Ammon's horn (tissue), 1 donor: ENCODE measurements at regions not wholly inside any gene's neighbourhood (a gene's known extent, or its start where the extent isn't known, plus 50 kb on each side); places are given as distances from the start of the nearest gene placed in this dataset.
"Not testable (repeated sequence)": the region's sequence is repeated elsewhere in the genome, so short reads cannot be mapped to it uniquely, and the experiment has no call there.

Experiments
- DNase-seq: peaks from one replicate; pipeline ENCODE4 v3.0.0-alpha.2; 2016; ENCODE audit warnings: low spot score

DNA sequence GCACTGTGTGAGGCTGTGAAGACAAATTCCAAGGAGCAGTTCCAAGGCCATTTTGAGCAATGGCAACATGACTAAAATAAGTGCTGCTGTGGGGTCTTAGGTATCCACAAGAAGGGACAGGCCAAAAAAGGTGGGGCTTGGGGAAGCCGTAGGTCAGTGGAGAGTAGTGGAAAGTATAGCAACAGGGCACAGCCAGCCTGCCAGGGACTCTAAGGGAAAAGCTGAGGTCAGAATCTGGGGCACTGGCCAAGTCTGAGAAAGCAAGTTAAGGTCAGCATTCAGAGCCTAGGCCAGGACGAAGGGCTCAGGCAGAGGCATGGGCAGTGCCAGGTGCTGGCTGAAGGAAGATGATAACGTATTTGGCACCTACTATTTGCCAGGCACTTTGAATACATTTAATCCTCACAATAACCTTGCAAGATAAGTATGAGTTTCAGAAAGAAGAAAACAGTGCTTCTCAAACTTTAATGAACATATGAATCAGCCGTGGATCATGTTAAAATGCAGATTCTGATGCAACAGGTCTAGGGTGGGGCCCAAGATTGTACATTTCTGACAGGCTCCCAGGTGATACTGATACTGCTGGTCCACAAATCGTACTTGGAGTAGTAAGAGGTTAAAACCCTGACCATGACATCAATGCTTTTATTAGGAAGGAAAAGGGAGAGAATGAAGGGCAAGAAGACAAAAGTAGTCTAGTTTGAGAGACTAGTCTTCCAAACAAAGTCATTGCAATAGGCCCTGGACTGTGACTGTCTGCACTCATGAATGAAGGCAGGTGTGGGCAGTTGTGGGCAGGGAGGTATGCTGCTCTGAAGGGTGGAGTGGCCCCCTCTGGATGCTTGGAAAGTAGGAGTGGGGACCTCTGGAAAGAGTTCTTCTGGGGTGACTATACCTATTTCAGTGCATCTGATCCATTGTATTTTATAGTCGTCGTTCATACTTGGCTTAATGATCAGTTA, 106.3 kb upstream of the ANKRD28 start:
- no peak for DNase-seq

DNA sequence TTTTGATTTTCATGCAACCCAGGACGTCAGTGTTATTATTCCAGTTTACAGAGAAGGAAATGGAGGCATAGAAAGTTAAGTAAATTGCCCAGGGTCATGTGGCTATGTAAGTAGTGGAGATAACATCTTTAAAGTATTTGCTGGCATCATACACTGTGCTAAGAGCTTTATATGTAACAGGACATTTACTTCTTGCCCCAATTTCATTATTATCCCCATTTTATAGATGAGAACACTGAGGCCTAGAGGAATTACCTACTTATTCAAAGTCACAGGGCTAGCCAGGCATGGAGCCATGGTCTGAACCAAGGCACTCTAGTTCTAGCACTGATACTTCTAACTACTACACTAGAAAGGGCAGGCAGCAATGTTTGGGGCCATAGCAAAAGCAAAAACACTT, 107.3 kb upstream of the ANKRD28 start:
- DNase-seq: no peak

- not testable (repeated sequence) for DNase-seq
These were observed 109.6 kb upstream of the ANKRD28 start for GRCh38 chr3:15907403-15907802.

GRCh38 chr3:15918988-15919387, 121.2 kb upstream of the ANKRD28 start:
- DNase-seq: no peak

DNA sequence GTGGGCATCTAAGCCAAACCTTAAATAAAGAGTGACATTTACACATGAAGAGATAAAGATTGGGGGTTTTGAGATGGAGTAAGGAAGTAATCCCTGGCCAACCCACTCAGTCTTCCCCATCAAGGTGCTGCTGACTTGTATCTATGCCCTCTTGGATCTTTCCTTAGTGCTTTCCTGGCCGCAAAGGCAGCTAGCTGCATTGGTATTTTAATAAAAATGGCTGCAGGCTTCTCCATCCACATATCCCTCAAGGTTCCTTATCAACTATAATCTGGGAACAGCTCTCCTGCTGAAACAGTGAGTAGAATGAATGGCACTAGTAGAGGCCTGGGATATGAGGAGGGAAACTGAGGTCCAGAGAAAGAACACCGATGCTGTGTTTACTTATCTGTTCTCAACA, 122.2 kb upstream of the ANKRD28 start:
- no peak for DNase-seq

DNA sequence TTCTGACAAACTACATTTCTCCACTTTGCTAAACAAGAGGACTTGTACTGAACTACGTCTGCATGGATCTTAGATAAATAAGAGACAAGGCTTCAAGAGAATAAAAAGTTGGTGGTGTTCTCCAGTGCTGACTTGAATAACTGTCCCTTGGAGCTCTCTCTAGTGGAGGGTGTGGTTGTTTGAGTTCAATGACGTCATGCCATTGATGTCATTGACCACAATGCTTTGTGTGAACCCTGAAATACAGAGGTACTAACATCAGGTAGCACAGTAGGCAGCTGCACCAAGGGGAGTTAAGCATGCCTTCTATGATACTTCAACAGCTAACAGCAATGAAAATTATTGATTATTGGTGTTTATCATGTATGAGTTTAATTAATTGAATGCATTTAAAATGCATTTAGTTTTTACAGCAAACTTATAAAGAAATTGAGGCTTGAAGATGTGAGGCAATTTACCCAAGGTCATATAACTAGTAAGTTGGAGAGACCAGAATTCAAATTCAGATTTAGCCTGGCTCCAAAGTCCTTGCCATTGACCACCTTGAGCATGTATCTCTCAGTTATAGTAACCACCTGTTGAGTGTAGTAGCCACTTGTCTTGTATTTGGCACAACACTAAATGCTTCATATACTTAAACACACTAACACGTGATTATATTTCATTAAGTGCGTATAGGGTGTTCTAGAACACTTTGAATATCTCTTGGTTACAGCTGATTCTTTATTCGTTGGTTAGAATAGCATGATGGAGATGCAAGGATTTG, 126.0 kb upstream of the ANKRD28 start:
- DNase-seq: no peak

GRCh38 chr3:15924914-15925313, 127.1 kb upstream of the ANKRD28 start:
- no peak for DNase-seq

DNA sequence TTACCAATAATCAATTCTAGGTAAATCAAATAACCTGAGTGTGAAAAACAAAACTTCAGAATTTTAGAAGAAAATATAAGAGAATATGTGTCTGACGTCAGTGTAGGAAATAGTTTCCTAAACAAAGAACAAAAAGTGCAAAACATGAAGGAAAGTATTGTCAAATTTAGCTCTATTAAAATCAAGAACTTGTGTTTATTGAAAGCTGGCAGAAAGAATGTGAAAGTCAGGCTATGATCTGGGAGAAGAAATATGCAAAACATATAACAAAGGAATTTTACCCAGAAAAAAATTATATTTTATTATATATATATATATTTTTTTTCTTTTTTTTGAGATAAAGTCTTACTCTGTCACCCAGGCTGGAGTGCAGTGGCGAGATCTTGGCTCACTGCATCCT, 129.1 kb upstream of the ANKRD28 start:
- no peak for DNase-seq

DNA sequence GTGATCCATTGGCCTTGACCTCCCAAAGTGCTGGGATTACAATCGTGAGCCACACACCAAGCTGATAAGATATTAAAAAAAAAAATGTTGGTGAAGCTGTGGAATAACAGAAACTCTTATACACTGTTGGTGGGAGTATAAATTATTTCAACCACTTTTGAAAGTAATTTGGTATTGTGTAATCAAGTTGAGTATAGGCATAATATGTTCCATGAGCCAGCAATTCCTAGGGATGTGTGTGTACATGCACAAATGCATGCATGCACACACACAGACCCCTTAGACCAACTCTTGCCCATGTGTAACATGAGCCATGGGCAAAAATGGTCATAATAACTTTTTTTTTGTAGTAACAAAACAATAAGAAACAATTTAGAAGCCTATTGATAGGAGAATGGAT, 130.2 kb upstream of the ANKRD28 start:
- no peak for DNase-seq

GRCh38 chr3:15929944-15930571, 132.3 kb upstream of the ANKRD28 start:
- no peak for DNase-seq

- no peak for DNase-seq
These were observed 134.8 kb upstream of the ANKRD28 start for GRCh38 chr3:15932348-15933300.

GRCh38 chr3:15933439-15934139, 135.8 kb upstream of the ANKRD28 start:
- DNase-seq: peak; percentile 65

DNA sequence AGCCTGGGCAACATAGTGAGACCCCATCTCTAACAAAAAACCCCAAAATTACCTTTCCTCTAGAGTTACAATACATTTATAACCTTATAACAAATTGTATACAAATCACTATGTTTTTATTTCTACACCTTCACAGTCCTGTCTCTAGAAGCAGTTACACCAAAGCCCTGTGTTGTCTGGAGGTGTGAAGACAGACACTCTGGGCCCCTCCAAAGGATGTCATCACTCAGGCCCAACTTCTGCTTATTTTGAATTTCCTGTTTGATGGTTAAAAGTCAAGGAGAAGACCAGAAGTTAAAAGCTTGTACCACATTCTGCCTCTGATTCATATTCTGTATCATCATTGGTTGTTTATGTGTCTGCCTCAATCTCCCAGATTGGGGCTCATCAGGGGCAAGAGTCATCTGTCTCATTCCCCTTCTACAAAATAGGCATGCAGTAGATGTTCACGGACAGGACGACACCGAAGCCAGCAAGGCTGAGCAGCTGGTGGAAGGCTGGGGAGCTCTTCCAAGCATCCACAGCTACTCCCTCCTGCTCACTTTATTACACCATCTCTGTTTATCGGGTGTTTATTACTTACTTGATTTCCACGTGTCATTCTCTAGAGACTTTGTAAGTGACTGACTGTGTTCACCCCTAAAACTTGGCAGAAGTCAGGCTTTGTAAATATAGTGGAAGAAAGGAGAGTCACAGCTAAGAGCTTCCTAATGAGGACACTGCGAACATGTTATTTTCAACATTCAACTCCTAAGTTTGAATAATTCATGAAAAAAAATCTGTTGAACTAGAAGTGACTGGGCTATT, 136.8 kb upstream of the ANKRD28 start:
- DNase-seq: no peak

DNA sequence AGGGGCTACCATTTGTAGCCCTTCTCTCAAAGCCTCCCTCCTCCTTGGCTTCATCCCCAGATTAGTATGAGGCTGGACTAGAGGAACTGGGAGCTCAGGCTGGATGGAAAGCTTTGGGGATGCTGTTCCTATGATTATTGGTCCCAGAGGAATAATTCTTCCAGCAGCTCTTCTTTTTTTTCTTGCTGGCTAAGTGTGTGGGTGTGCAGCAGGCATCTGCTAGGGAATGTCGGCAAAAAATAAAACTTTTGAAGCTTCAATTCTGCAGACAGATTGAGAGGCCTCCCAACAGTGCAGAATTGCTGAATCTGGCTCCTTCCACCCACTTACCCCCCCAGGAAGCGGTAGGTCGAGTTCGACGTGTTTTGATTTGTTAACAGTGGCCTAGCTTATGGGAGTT, 138.5 kb upstream of the ANKRD28 start:
- no peak for DNase-seq

DNA sequence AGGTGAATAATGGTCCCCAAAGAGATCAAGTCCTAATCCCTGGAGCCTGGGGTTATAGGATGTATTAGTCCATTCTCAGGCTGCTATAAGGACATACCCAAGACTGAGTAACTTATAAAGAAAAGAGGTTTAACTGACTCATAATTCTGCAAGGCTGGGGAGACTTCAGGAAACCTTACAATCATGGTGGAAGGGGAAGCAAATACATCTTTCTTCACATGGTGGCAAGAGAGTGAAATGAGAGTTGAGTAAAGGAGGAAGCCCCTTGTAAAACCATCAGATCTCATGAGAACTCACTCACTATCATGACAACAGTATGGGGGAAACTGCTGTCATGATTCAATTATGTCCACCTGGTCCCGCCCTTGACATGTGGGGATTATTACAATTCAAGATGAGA, 142.9 kb upstream of the ANKRD28 start:
- DNase-seq: no peak

- DNase-seq: not testable (repeated sequence)
These were observed 143.7 kb upstream of the ANKRD28 start for GRCh38 chr3:15941457-15941856.

- DNase-seq: no peak
These were observed 144.2 kb upstream of the ANKRD28 start for GRCh38 chr3:15941958-15942357.

GRCh38 chr3:15942462-15942861, 144.7 kb upstream of the ANKRD28 start:
- DNase-seq: no peak

DNA sequence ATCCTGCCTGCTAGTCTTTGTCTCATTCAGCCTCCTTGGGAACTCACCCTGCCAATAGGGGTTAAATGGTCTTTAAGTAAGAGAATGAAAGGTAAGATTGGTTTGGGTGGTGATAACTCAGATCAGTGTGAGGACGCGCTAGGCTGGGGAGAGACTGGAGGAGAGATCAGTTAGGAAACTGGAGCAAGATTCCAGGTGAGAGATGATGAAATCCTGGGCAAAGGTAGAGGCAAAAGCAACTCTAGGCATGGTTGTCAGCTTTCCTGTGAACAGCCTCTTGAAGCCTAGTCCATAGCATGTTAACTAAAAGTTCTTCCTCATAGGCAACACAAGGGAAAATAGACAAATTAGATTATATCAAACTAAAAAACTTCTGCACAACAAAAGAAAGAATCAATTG, 145.2 kb upstream of the ANKRD28 start:
- no peak for DNase-seq

DNA sequence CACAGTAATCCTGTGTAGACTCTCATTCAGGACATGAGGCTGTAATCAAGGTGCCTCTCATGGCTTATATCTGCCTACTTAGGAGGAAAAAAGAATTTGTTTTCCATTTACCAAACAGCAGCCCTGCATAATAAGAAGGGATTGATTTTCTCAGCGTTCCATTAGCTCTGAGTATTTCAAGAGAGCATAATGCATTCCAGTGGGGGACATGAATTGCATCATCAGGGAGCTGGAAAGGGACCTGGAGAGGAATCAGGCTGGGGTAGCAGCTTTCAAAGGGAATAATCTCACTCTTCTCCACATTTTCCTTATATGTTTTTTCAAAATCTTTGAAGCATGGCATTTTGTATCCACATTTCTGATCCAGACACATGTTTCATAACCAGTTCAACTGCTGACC, 150.6 kb upstream of the ANKRD28 start:
- no peak for DNase-seq
